Colonic mucosa (tissue), 4 donors: ENCODE measurements at regions not wholly inside any gene's neighbourhood (a gene's known extent, or its start where the extent isn't known, plus 50 kb on each side); places are given as distances from the start of the nearest gene placed in this dataset.
"Not testable (repeated sequence)": the region's sequence is repeated elsewhere in the genome, so short reads cannot be mapped to it uniquely, and the experiment has no call there.

Source experiments
- DNase-seq: peaks from one replicate; pipeline ENCODE4 v3.0.0-alpha.2; 2020
- H3K27ac ChIP-seq: fragments of 200-600 bp; one replicate; pipeline ENCODE4 v1.8.0; 2021
- H3K27me3 ChIP-seq: fragments of 200-600 bp; one replicate; pipeline ENCODE4 v1.8.0; 2021
- H3K36me3 ChIP-seq: fragments of 200-600 bp; one replicate; pipeline ENCODE4 v1.8.0; 2021
- H3K4me1 ChIP-seq: fragments of 200-600 bp; one replicate; pipeline ENCODE4 v1.8.0; 2021; ENCODE audit warnings: mild to moderate bottlenecking
- H3K4me3 ChIP-seq: fragments of 200-600 bp; one replicate; pipeline ENCODE4 v1.8.0; 2021
- H3K9ac ChIP-seq, 2 donors: one replicate each; pipeline ENCODE4 v1.7.0; 2013; ENCODE audit warnings: control low read depth in 2 of 2, low read depth in 2 of 2, low read length in 2 of 2
- H3K9me3 ChIP-seq: fragments of 200-600 bp; one replicate; pipeline ENCODE4 v1.8.0; 2021
- intact Hi-C: fragments of 100-400 bp; cut with DNase I; formaldehyde crosslinking; loops from one replicate; pipeline ENCODE4 v1.14.1; 2022
- TF ChIP-seq, protein P1 (sequence below): fragments of 200-600 bp; IDR thresholded peaks from one replicate; pipeline ENCODE4 v1.8.0; 2022; ENCODE audit warnings: antibody characterized with exemption, mild to moderate bottlenecking
- donor health status: healthy.
- donor health status: DM: no; HTN: no; CAD: no.
- donor health status: DM: no; HTN: no; CAD: no.

DNA sequence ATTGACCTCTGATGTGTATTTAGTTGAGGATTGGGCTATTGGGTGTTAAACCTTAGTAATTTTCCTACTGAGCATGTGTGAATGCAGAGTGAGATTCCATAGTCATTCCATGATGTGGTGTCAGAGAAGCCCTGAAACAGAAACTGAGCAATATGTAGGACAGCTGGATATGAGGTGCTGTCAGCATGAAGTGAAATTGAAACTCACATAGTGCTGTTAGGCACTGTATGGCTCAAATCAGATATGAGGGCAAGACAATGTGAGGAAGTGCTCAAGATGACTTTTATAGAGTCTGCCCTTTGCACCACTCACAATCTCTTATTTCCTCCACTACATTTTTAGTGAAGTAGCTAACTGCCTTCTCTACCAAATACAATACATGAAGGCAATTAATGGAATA is 188.3 kb downstream of the SH3BGRL start:
- TF ChIP-seq, protein P1, sequence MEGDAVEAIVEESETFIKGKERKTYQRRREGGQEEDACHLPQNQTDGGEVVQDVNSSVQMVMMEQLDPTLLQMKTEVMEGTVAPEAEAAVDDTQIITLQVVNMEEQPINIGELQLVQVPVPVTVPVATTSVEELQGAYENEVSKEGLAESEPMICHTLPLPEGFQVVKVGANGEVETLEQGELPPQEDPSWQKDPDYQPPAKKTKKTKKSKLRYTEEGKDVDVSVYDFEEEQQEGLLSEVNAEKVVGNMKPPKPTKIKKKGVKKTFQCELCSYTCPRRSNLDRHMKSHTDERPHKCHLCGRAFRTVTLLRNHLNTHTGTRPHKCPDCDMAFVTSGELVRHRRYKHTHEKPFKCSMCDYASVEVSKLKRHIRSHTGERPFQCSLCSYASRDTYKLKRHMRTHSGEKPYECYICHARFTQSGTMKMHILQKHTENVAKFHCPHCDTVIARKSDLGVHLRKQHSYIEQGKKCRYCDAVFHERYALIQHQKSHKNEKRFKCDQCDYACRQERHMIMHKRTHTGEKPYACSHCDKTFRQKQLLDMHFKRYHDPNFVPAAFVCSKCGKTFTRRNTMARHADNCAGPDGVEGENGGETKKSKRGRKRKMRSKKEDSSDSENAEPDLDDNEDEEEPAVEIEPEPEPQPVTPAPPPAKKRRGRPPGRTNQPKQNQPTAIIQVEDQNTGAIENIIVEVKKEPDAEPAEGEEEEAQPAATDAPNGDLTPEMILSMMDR = no peak
- no peak for DNase-seq
- Histone ChIP-seq H3K4me3 (no peak overlapping the region), H3K9ac (no peak overlapping the region), H3K4me1 (no peaks in the 10 kb centered on the region), H3K27ac (no peak overlapping the region), H3K9me3 (no peaks in the 10 kb centered on the region), H3K36me3 (no peaks in the 10 kb centered on the region), H3K27me3 (no peaks in the 10 kb centered on the region)
- intact Hi-C loops = no loop called here

DNA sequence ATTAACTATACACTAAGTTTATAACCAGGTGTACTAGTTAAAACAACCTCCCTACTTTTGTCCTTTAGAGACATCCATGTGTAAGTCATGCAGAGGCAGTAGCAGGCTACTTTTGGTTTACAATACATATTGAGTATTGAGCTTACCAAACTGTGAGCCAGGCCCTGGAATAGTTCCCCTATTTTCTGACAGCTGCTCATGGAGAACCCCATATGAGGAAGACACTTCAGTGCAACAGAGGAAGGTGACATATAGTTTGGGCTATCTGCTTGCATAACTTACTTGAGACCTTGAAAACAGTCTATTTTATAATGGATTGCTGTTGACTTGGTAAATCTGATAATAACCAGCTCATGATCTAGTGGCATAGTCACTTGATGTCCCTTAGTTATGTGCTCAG is 190.5 kb downstream of the SH3BGRL start:
- Histone ChIP-seq H3K4me1 (no peaks in the 10 kb centered on the region), H3K27me3 (no peaks in the 10 kb centered on the region), H3K9me3 (no peaks in the 10 kb centered on the region), H3K9ac (no peak overlapping the region), H3K27ac (no peak overlapping the region), H3K4me3 (no peak overlapping the region), H3K36me3 (no peaks in the 10 kb centered on the region)
- intact Hi-C loops = no loop called here
- DNase-seq = no peak
- TF ChIP-seq, protein P1 = no peak

DNA sequence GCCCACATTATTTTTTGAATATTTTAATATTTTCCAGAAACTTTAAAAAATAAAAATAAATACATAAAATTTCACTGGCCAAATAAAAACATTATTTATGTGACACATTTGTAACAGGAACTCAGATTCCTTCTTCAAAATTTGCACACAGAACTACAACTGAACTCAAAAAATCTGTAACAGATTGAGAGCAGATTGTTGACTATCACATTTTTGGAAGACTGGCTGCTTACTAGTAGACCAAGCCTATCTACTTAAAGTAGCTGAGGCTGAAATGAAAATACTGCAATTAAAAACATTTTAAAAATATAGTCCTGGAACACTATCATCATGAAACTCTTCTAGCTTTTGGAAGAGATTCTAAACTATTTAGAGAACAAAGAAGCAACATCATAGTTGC is 203.9 kb downstream of the SH3BGRL start:
- no peaks in the 10 kb centered on the region for H3K4me1 ChIP-seq
- no peak overlapping the region for H3K4me3 ChIP-seq
- intact Hi-C loops = no loop called here
- no peak for DNase-seq
- no peak overlapping the region for H3K27ac ChIP-seq
- TF ChIP-seq, protein P1 = no peak
- no peaks in the 10 kb centered on the region for H3K36me3 ChIP-seq
- no peaks in the 10 kb centered on the region for H3K27me3 ChIP-seq
- H3K9ac ChIP-seq = no peak overlapping the region
- no peaks in the 10 kb centered on the region for H3K9me3 ChIP-seq

GRCh38 chrX:81411517-81411916 is 209.6 kb downstream of the SH3BGRL start:
- Histone ChIP-seq H3K27ac (no peak overlapping the region), H3K27me3 (no peaks in the 10 kb centered on the region), H3K36me3 (no peaks in the 10 kb centered on the region), H3K4me1 (no peaks in the 10 kb centered on the region), H3K9ac (no peak overlapping the region), H3K9me3 (no peaks in the 10 kb centered on the region), H3K4me3 (no peak overlapping the region)
- intact Hi-C loops = no loop called here
- no peak for DNase-seq
- TF ChIP-seq, protein P1 = no peak

- H3K36me3 ChIP-seq = no peaks in the 10 kb centered on the region
Measured at GRCh38 chrX:81412428-81412827, 210.5 kb downstream of the SH3BGRL start.

GRCh38 chrX:81412857-81413256 is 211.0 kb downstream of the SH3BGRL start:
- H3K27me3 ChIP-seq, H3K9me3 ChIP-seq, H3K9ac ChIP-seq, H3K4me3 ChIP-seq, H3K36me3 ChIP-seq, H3K27ac ChIP-seq, H3K4me1 ChIP-seq, DNase-seq, intact Hi-C loops: not testable (repeated sequence)

More at GRCh38 chrX:81412428-81412827, 210.5 kb downstream of the SH3BGRL start:
- DNase-seq = no peak
- Histone ChIP-seq H3K27ac (no peak overlapping the region), H3K4me3 (no peak overlapping the region), H3K9me3 (no peaks in the 10 kb centered on the region), H3K4me1 (no peaks in the 10 kb centered on the region), H3K9ac (no peak overlapping the region), H3K27me3 (no peaks in the 10 kb centered on the region)
- TF ChIP-seq, protein P1 = no peak
- intact Hi-C loops = no loop called here
